Astrocyte (in vitro differentiated cells and primary cell): ENCODE measurements at regions not wholly inside any gene's neighbourhood (a gene's known extent, or its start where the extent isn't known, plus 50 kb on each side); places are given as distances from the start of the nearest gene placed in this dataset.

ENCODE experiments used
- DNase-seq: peaks from one replicate; pipeline ENCODE4 v3.0.0-alpha.2; 2010; ENCODE audit warnings: low read depth
- FAIRE-seq: peaks from 2 replicates; lab custom pipeline; 2011; peaks lifted over from hg19 to GRCh38; lab: Jason Lieb, UNC
- H2AFZ ChIP-seq: 2 replicates; pipeline ENCODE4 v1.6.0; 2012; ENCODE audit warnings: low read depth, low read length, inconsistent platforms
- H3K27ac ChIP-seq: 2 replicates; pipeline ENCODE4 v1.5.1; 2011; ENCODE audit warnings: low read depth, low read length, inconsistent platforms
- H3K27me3 ChIP-seq: 2 replicates; pipeline ENCODE4 v1.6.0; 2011; ENCODE audit warnings: low read length, inconsistent platforms; ENCODE audit not compliant: insufficient read depth
- H3K36me3 ChIP-seq: 2 replicates; pipeline ENCODE4 v1.5.1; 2011; ENCODE audit warnings: low read length, inconsistent platforms; ENCODE audit not compliant: insufficient read depth
- H3K4me1 ChIP-seq: 2 replicates; pipeline ENCODE4 v1.5.1; 2011; ENCODE audit warnings: low read length, inconsistent platforms; ENCODE audit not compliant: insufficient read depth
- H3K4me2 ChIP-seq: 2 replicates; pipeline ENCODE4 v1.6.0; 2012; ENCODE audit warnings: low read length, inconsistent platforms
- H3K4me3 ChIP-seq: 2 replicates; pipeline ENCODE4 v1.5.1; 2011; ENCODE audit warnings: low read depth, mild to moderate bottlenecking, low read length, inconsistent platforms; ENCODE audit not compliant: insufficient read depth
- H3K79me2 ChIP-seq: 2 replicates; pipeline ENCODE4 v1.6.0; 2012; ENCODE audit warnings: mild to moderate bottlenecking, low read length, inconsistent platforms; ENCODE audit not compliant: insufficient read depth
- H3K9ac ChIP-seq: 2 replicates; pipeline ENCODE4 v1.6.0; 2012; ENCODE audit warnings: mild to moderate bottlenecking, low read length, inconsistent platforms
- H3K9me3 ChIP-seq: 2 replicates; pipeline ENCODE4 v1.5.1; 2012; ENCODE audit warnings: low read depth, mild to moderate bottlenecking, low read length, inconsistent platforms; ENCODE audit not compliant: insufficient read depth
- H4K20me1 ChIP-seq: 2 replicates; pipeline ENCODE4 v1.6.0; 2012; ENCODE audit warnings: low read length, inconsistent platforms; ENCODE audit not compliant: insufficient read depth
- H3K27ac Mint-ChIP-seq: one replicate; pipeline ENCODE4 v1.8.0; 2021; ENCODE audit warnings: mild to moderate bottlenecking, mixed read lengths; ENCODE audit not compliant: unreplicated experiment
- H3K27me3 Mint-ChIP-seq: one replicate; pipeline ENCODE4 v1.8.0; 2021; ENCODE audit warnings: low read depth, mixed read lengths; ENCODE audit not compliant: unreplicated experiment
- H3K36me3 Mint-ChIP-seq: one replicate; pipeline ENCODE4 v1.8.0; 2021; ENCODE audit warnings: low read depth, mixed read lengths; ENCODE audit not compliant: unreplicated experiment
- H3K4me1 Mint-ChIP-seq: one replicate; pipeline ENCODE4 v1.8.0; 2021; ENCODE audit warnings: low read depth, mixed read lengths; ENCODE audit not compliant: unreplicated experiment
- H3K4me3 Mint-ChIP-seq: one replicate; pipeline ENCODE4 v1.8.0; 2021; ENCODE audit warnings: mild to moderate bottlenecking, moderate library complexity, mixed read lengths; ENCODE audit not compliant: unreplicated experiment
- H3K9me3 Mint-ChIP-seq: one replicate; pipeline ENCODE4 v1.8.0; 2021; ENCODE audit warnings: mild to moderate bottlenecking, mixed read lengths; ENCODE audit not compliant: unreplicated experiment
- EZH2 ChIP-seq: IDR thresholded peaks from 2 replicates; pipeline ENCODE4 v1.6.1; 2012; ENCODE audit warnings: mild to moderate bottlenecking, low read length, inconsistent platforms; ENCODE audit not compliant: insufficient read depth
- TF ChIP-seq, protein P1 (sequence below): IDR thresholded peaks from 2 replicates; pipeline ENCODE4 v1.5.1; 2011; ENCODE audit warnings: low read depth, mild to moderate bottlenecking, inconsistent platforms, low read length, moderate library complexity; ENCODE audit not compliant: insufficient read depth

GRCh38 chr13:81224209-81224833, 883.4 kb upstream of the SPRY2 start:
- no peak overlapping the region for H3K4me3 ChIP-seq
- H3K4me1 ChIP-seq = no peaks in the 10 kb centered on the region
- H3K9me3 Mint-ChIP-seq = no peaks in the 10 kb centered on the region
- H2AFZ ChIP-seq = no peak overlapping the region
- H3K4me2 ChIP-seq = no peak overlapping the region
- DNase-seq = no peak
- TF ChIP-seq, protein P1, sequence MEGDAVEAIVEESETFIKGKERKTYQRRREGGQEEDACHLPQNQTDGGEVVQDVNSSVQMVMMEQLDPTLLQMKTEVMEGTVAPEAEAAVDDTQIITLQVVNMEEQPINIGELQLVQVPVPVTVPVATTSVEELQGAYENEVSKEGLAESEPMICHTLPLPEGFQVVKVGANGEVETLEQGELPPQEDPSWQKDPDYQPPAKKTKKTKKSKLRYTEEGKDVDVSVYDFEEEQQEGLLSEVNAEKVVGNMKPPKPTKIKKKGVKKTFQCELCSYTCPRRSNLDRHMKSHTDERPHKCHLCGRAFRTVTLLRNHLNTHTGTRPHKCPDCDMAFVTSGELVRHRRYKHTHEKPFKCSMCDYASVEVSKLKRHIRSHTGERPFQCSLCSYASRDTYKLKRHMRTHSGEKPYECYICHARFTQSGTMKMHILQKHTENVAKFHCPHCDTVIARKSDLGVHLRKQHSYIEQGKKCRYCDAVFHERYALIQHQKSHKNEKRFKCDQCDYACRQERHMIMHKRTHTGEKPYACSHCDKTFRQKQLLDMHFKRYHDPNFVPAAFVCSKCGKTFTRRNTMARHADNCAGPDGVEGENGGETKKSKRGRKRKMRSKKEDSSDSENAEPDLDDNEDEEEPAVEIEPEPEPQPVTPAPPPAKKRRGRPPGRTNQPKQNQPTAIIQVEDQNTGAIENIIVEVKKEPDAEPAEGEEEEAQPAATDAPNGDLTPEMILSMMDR = no peak
- TF ChIP-seq EZH2 = no peak
- H3K4me3 Mint-ChIP-seq = no peak overlapping the region
- H3K27me3 ChIP-seq = no peaks in the 10 kb centered on the region
- no peak for FAIRE-seq
- H3K79me2 ChIP-seq = no peaks in the 10 kb centered on the region
- no peak overlapping the region for H3K9ac ChIP-seq
- H3K9me3 ChIP-seq = no peaks in the 10 kb centered on the region
- H3K36me3 ChIP-seq = no peaks in the 10 kb centered on the region
- H3K4me1 Mint-ChIP-seq = no peaks in the 10 kb centered on the region
- H3K27me3 Mint-ChIP-seq = no peaks in the 10 kb centered on the region
- no peak overlapping the region for H3K27ac Mint-ChIP-seq
- no peak overlapping the region for H3K27ac ChIP-seq
- no peaks in the 10 kb centered on the region for H4K20me1 ChIP-seq
- no peaks in the 10 kb centered on the region for H3K36me3 Mint-ChIP-seq

DNA sequence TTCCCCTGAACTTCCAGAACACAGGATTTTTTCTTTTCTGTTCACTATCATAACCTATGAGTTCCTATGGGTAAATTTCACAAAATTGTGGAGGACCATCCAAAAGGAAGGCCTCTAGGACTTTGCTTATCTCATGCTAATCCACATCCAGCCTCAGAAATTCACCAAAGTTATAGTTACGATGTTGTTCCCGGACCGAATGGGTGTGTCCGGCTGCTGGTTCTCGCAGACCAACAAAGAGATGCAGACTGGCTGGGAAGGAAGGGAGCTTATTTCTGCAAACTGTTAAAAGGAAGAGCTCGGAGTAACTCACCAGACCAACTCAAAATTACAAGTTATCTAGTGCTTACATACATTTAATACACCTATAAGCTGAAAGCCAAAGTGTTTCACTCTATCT, 882.9 kb upstream of the SPRY2 start:
- Histone ChIP-seq H3K4me2 (no peak overlapping the region), H3K36me3 (no peaks in the 10 kb centered on the region), H3K27ac (no peak overlapping the region), H3K27me3 (no peaks in the 10 kb centered on the region), H3K4me1 (no peaks in the 10 kb centered on the region), H2AFZ (no peak overlapping the region), H3K79me2 (no peaks in the 10 kb centered on the region), H3K9me3 (no peaks in the 10 kb centered on the region), H3K9ac (no peak overlapping the region), H3K4me3 (no peak overlapping the region), H4K20me1 (no peaks in the 10 kb centered on the region)
- Mint-ChIP-seq H3K36me3 (no peaks in the 10 kb centered on the region), H3K27ac (no peak overlapping the region), H3K4me1 (no peaks in the 10 kb centered on the region), H3K27me3 (no peaks in the 10 kb centered on the region), H3K9me3 (no peaks in the 10 kb centered on the region), H3K4me3 (no peak overlapping the region)
- DNase-seq (no peak), FAIRE-seq (no peak)
- TF ChIP-seq EZH2 = no peak
- TF ChIP-seq, protein P1 = no peak

GRCh38 chr13:81211713-81212112, 870.8 kb upstream of the SPRY2 start:
- Histone ChIP-seq H3K79me2 (no peaks in the 10 kb centered on the region), H3K36me3 (no peaks in the 10 kb centered on the region), H3K4me1 (no peaks in the 10 kb centered on the region), H3K9me3 (no peaks in the 10 kb centered on the region), H3K9ac (no peak overlapping the region), H3K27me3 (no peaks in the 10 kb centered on the region), H2AFZ (no peak overlapping the region), H3K4me3 (no peak overlapping the region), H3K4me2 (no peak overlapping the region), H3K27ac (no peak overlapping the region), H4K20me1 (no peaks in the 10 kb centered on the region)
- TF ChIP-seq EZH2 = no peak
- TF ChIP-seq, protein P1 = no peak
- H3K4me3 Mint-ChIP-seq = no peak overlapping the region
- H3K4me1 Mint-ChIP-seq = peaks cover 2% of the 10 kb centered on the region
- no peak overlapping the region for H3K27ac Mint-ChIP-seq
- no peaks in the 10 kb centered on the region for H3K9me3 Mint-ChIP-seq
- H3K27me3 Mint-ChIP-seq = no peaks in the 10 kb centered on the region
- FAIRE-seq (no peak), DNase-seq (no peak)
- no peaks in the 10 kb centered on the region for H3K36me3 Mint-ChIP-seq
